Epithelial cell of proximal tubule (primary cell): ENCODE measurements at regions not wholly inside any gene's neighbourhood (a gene's known extent, or its start where the extent isn't known, plus 50 kb on each side); places are given as distances from the start of the nearest gene placed in this dataset.

Source experiments
- DNase-seq: peaks from one replicate; pipeline ENCODE4 v3.0.0-alpha.2; 2011; ENCODE audit warnings: low read depth
- H3K4me3 ChIP-seq: 2 replicates; pipeline ENCODE4 v1.5.1; 2011; ENCODE audit warnings: low read depth, mild to moderate bottlenecking, low read length
- CTCF ChIP-seq: conservative IDR thresholded peaks from 2 replicates; pipeline ENCODE4 v1.5.1; 2012; ENCODE audit warnings: low read depth, mild to moderate bottlenecking, low read length

- H3K4me3 ChIP-seq: no peak overlapping the region
- DNase-seq: no peak
- no peak for TF ChIP-seq CTCF
These were observed 438.6 kb upstream of the NOX3 start for GRCh38 chr6:155894262-155894661.

DNA sequence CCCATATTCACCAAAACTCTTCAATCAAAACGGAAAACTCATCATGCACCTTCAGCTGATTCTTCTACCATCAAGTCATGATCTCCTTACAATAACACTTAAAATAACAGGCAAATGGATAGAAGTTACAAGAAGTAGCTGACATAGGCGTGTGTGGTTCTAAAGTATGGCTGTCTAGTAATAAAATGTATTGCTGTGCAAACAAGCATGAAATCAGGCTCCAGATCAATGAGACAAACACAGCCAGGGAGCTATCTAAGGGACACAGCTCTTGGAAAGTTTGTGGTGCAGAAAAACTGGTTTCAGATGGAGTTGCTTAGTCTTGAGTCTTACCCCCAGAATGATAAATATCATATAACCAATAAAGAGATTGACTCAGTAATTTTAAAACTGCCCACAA is 434.8 kb upstream of the NOX3 start:
- TF ChIP-seq CTCF: no peak
- DNase-seq: no peak
- no peak overlapping the region for H3K4me3 ChIP-seq

DNA sequence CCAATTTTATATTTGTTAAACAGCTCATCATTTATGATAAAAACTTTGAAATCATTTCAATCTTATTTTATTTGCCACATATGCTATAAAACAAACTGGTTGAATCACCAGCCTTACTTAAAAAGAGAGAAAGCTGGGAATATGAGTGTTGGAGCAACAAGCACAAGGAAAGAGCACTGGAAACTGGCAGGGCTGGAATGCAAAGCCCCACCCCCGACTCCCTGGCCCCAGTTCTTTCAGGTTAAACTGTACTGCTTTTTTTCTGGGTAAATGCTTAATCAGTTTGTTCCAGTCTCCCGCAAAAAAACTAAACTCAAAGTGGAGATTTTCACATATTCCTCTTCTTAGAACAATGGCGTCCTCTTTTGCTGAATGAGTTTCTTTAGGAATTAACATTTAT is 433.8 kb upstream of the NOX3 start:
- TF ChIP-seq CTCF: no peak
- H3K4me3 ChIP-seq: no peak overlapping the region
- DNase-seq: no peak

DNA sequence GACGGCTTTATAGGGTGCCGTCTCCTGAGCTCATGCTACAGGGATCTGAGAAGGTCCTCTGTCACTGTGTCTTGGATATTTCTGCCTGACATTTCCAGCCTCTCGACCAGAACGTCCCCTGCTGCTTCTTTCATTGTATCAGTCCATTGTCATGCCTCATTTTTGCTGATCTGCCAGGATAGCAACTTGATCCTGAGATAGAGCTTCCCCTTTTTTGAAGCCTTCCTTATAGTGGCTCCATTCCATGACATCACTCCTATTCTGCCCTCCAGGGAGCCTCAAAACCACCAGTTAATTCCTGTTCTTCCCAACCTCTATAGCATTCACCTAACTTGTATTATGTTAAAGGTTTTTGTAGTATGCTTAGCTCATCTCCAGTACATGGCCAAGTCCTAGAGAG is 431.8 kb upstream of the NOX3 start:
- TF ChIP-seq CTCF: no peak
- H3K4me3 ChIP-seq: no peak overlapping the region

GRCh38 chr6:155883741-155884140 is 428.1 kb upstream of the NOX3 start:
- no peak for TF ChIP-seq CTCF
- DNase-seq: no peak
- no peak overlapping the region for H3K4me3 ChIP-seq

More for the DNA sequence above, 431.8 kb upstream of the NOX3 start:
- no peak for DNase-seq

DNA sequence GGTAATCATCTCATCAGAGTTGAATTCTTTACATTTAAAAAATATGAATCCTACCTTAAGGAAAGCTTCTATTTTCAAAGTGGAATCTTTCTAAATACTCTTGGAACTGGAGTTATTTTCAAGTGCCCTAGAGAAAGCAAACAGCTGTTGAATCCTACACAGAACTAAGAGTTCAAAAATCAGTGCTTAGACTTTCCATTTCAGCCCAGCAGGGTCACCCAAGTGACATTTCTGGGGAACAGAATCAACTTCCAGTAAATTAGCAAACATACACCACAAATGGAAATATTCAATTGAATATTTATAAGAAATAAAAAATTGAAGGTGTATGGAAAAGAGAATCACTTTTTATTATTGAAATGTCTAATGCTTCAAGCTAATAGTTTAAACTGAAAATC is 427.7 kb upstream of the NOX3 start:
- no peak for DNase-seq
- no peak overlapping the region for H3K4me3 ChIP-seq
- TF ChIP-seq CTCF: peak; percentile 7

GRCh38 chr6:155882527-155883333 is 427.1 kb upstream of the NOX3 start:
- no peak for TF ChIP-seq CTCF
- no peak for DNase-seq
- no peak overlapping the region for H3K4me3 ChIP-seq
